PFSK-1 (cell line): ENCODE measurements at regions not wholly inside any gene's neighbourhood (a gene's known extent, or its start where the extent isn't known, plus 50 kb on each side); places are given as distances from the start of the nearest gene placed in this dataset.

Experiments used
- POLR2AphosphoS5 ChIP-seq: IDR thresholded peaks from 2 replicates; pipeline ENCODE4 v1.6.1; 2012; ENCODE audit warnings: low read depth, mild to moderate bottlenecking, control low read depth, low read length, moderate library complexity
- REST ChIP-seq, 2 experiments: IDR thresholded peaks; 2 replicates each; pipeline versions ENCODE4 v1.6.1 to v1.8.0; 2011 to 2012; ENCODE audit warnings: low read depth in 2 of 2, low read length in 2 of 2, control low read depth in 1 of 2, inconsistent platforms in 1 of 2, mild to moderate bottlenecking in 1 of 2, moderate library complexity in 1 of 2; ENCODE audit not compliant: insufficient read depth in 1 of 2
- TAF1 ChIP-seq: IDR thresholded peaks from 2 replicates; pipeline ENCODE4 v1.6.1; 2012; ENCODE audit warnings: low read length, control low read depth, borderline replicate concordance; ENCODE audit not compliant: insufficient read depth

GRCh38 chrX:12021698-12022097, 116.6 kb upstream of the FRMPD4 start:
- TF ChIP-seq TAF1 (no peak), POLR2AphosphoS5 (no peak), REST (IDR thresholded peaks at IDR 0.05; ENCODE audit: insufficient read depth in 1 of 2, low read depth in 2 of 2, low read length in 2 of 2) (no peak)
